HG03060 (cell line): ENCODE measurements at regions not wholly inside any gene's neighbourhood (a gene's known extent, or its start where the extent isn't known, plus 50 kb on each side); places are given as distances from the start of the nearest gene placed in this dataset.

Experiments
- ATAC-seq: cut with Tn5 transposase; IDR thresholded peaks from one replicate; pipeline ENCODE4 v1.9.1; 2021; ENCODE audit warnings: low read depth, moderate number of reproducible peaks; ENCODE audit not compliant: unreplicated experiment

DNA sequence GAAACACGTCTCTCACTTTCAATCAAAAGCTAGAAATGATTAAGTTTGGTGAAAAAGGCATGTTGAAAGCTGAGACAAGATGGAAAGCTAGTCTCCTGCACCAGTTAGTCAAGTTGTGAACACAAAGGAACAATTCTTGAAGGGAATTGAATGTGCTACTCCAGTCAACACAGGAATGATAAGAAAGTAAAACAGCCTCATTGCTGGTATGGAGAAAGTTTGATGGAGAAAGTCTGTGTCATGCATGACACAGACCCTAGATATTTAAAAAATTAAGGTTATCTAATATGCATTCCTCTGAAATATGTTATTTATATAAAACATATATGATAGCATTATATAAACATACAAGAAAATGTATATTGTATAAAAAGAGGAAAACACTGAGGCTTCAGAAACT, 699.4 kb upstream of the FZD8 start:
- ATAC-seq, result no peak

DNA sequence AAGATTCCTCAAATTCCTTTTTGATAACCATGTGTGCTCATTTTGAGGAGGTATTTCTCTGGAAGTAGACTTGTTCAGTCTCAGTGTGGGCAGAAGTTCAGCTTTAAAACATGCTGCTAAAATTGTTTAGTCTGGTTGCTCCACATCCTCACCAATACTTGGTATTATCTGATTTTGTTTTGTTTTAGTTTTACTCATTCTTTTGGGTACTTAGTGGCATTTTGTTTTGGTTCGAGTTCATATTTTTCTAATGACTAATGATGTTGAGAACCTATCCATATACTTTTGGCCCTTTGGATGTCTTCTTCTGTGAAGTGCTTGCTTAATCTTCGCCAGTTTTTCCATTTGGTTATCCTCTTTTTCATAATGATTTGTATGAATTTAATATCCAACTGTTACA, 694.2 kb upstream of the FZD8 start:
- no peak for ATAC-seq

DNA sequence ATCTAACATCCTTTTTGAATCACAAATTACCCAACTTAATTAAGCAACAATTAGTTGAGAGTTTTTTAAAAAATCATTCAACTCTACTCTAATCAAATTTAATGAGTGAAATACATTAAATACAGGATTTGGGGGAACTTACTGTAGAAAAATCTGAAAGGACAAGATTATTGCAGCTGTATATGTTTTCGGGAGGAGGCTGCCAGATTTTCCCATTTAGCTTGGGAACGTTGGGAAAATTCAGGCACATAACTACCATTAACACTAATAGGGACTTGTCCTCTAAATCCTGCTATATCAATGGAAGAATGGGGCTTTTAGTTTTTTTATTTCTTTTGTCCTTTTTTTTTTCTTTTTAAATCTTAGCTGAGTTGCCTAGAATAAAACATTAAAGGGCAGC, 691.4 kb upstream of the FZD8 start:
- no peak for ATAC-seq

DNA sequence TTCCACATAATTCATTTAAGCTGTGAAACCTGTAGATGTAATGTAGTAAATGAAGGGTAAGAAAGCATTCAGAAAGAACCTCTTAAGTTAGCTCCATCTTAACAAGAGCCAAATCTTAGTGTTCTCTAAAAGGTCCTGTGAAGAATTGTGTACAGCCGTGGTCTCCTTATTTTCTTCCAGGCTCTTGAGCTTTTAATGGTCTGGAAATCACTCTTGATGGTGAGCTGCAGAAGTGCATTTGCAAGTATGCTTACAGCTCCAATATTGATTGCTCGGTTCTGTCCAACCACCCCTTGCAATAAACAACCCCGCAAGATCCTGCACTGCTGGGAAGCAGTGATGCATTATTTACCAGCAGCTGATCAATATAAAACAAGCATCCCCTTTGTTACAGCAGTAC, 690.8 kb upstream of the FZD8 start:
- ATAC-seq, result no peak

DNA sequence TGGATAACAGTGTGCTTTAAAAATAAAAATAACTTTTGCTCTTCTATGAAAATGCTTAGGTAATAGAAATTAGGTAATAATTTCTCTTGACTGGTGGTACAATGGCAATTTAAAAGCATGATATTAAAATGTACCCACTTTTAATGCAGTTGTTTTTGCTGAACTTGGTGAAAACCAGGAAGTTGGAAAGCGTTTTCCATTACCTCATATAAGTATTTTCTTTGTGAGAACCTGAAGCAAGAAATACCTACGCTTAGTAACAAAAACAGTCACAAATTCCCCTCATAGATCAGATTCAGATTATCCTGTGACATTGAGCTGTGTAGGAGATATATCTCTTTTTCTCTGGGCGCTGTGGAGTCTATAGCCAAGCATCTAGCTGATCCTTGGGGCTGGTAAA, 689.0 kb upstream of the FZD8 start:
- ATAC-seq, result no peak

DNA sequence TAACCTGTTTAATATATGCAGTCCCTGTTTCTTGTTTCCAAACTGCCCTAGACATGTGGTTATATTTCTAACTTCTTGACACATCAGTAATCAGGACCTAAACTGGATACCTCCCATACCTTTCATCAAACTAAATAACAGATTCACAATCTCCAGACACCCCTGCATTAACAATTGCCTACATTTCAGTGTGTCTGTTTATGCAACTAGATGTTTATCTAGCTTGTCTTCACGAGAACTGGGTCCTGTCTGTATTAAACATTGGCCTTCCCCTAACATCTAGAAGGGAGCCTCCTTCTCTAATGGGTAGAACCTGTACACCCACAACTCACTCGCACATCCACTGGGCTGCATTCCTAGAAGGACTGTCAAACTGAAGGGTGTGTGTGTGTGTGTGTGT, 683.7 kb upstream of the FZD8 start:
- no peak for ATAC-seq

DNA sequence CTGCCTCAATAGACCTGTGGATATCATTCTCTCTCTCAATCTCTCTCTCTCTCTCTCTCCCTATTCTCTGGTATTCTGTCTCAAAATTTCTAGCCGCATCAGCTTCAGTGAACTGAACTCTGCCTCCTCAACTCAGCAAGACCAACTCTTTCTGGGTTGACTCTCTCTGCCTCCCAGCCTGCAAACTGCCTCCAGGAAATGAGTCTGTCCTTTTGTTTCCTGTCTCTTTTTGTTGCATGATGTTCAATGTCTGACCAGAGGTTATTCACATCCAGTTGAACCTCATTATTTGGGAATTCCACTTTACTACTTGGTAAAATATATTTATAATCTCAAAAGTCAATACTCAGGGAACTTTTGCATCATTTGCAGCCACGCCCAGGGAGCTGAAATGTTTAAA, 682.7 kb upstream of the FZD8 start:
- ATAC-seq, result no peak

DNA sequence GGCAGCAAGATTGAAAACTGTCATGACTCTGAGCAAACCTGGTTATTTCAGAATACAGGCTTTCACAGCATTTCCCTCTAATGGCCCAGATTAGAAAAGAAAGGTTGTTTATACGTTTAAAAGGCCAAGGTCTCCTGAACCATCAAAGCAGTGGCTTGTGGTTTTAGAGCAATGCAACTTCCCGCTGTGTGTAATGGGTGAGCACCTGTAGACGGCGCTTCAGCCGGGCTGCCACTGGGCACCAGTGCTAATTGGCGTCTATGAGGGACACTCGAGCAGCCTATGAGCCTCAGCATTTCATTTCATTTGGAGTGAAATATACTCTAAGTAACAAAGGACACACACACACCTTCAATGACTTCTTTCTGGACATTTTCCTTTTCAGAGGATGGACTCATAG, 671.0 kb upstream of the FZD8 start:
- ATAC-seq, result no peak

DNA sequence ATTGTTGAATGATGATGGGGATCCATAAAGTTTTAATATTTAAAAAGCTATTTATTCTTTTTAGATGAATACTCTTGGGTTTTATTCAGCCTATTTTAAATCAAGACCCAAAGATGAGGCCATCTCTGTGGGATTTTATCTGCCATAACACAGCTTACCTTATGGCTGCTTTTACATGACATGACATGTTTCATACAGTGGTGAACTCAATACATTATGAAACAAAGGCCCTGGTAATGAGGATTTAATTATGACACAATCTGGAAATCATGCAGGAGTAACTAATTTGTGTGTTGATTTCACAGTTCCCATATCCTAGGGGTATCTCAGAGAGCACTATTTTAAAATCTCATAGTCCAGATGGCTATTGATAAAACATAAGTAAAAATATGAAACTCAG, 661.8 kb upstream of the FZD8 start:
- no peak for ATAC-seq

DNA sequence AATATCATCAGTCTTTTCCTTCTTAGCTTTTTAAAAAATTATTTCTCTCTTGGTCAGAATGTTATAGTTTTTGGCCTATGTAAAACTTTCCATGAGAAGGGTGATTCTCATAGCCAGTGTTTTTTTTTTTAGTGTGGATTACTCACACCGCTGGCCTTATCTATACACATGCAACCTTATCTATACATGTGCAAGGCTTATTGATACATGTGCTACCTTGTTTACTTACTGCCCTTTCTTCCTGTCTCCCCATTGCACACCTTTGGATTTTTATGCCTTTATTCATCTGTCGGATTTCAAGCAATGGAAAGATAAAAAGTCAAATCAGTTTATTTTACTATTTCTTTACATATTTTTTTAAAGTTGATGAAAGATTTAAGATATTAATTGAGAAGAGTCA, 660.0 kb upstream of the FZD8 start:
- ATAC-seq, result no peak

DNA sequence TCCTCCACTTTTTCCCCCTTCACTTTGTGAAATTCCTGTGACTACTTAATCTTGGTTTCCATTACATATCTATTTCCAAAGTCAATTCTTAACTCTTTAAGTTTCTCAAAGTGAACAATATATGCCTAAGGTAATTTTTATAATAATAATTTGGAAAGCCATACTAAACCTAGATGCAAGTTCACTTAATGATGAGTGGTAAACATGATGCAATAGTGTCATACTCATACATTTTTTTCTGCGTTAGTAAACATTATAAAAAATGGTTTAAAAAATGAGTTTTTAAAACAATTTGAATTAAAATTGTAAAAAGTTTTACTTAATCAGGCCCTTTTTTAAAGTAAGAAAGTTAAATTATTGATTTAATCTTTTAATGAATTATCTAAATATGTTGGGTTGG, 659.4 kb upstream of the FZD8 start:
- no peak for ATAC-seq

DNA sequence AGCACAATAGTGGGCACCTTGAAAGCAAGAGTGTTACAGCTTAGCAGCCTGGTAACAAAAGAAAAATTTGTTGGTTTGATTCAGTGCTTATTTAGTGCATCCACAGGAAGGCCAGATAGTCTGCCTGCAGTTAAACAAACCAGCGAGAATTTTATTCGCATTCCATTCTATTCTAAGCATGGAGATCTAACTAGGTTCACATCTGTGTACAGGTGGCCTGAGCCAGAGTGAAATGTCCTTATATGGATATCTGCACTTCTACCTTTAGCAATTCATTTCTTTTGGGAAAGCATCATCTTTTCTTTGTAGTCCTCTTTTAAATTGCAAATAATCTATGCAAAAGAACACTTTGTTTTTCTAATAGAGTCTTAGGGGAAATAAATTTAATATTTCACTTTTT, 659.0 kb upstream of the FZD8 start:
- ATAC-seq, result no peak

DNA sequence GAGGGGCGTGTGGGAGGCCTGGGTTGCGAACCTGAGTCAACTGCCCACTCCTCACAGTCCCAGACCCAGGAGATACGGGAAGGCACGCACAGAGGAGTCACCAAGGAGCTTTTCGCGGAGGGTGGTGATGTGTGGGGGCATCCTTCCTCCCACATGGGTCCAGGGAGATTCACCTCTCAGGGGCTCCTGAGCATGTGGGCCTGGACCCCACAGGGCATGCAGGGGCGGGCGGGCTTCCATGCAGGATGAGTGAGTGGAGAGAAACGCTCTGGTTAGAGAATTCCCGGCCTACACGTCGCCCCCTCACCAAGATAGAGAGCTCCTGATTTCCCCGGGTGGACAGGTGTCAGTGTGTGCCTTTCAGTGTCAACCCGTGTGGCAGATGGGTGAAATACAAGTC, 641.7 kb upstream of the FZD8 start:
- ATAC-seq, result no peak

DNA sequence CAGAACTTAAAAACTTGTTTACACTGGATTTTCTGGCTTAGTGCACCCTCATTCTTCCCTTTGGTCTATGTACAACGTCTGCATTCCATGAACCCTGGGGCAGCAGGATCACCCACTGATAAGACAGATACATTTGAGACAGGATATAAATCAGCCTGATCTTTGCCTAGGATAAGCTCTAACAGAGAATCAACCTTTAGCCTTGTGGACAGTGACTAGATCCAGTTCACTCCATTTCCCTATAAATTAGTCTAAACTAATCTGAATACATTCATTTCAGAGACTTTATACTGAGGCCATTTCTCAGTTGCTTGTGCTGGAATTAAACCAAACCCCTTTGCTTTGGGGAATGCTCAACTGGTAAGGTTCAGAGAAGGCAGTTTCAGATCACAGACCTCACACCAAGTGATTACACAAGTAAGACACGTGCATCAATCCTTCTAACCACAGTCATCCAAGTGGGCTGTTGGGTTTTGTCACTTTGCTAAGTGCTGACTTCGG, 639.8 kb upstream of the FZD8 start:
- no peak for ATAC-seq

DNA sequence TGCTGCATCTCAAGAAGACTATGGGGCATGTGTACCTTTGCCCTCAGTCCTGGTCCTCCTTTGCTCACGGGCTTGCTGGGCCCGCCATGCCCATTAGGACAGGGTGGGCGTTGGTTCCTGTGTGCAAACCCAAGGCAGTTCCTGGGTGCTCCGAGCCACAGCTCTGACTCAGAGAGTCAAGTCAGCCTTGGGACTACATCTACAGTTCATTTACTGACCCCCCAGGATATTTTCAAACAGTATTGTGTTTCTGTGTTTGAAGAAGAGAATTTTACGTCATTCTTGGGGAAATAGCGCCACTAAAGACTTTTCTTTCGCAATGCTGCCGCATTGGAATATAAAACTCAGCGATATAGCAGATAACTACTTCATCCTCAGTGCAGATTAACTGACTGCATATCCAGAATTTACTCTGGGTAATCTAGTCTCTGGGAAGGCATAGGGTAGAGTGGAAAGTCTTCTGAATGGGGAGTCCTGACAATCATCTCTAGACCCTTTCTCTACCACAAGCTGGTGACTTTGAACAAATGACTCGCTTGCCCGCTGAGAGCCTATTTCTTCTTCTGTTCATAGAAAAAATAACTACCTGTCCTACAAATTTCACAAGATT, 638.9 kb upstream of the FZD8 start:
- no peak for ATAC-seq

DNA sequence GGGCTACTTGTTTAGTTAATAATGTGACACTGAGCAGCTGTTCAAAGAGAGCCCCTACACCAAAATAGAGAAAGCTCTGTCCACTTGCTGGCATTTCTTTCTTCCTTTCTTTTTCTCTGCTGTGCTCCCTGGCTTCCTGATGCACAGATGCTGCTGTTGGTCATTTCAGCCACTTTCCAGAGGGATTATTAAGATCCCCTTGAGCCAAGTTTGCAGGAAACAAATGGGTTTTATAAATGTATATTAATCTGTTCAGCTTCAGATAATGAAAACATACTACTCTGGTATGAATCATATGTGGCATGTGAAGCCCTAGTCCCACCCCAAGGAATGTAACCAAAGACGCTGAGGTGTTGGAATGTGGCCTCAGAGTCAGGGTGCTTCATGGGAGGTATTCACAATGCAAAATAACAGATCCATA, 638.2 kb upstream of the FZD8 start:
- no peak for ATAC-seq

DNA sequence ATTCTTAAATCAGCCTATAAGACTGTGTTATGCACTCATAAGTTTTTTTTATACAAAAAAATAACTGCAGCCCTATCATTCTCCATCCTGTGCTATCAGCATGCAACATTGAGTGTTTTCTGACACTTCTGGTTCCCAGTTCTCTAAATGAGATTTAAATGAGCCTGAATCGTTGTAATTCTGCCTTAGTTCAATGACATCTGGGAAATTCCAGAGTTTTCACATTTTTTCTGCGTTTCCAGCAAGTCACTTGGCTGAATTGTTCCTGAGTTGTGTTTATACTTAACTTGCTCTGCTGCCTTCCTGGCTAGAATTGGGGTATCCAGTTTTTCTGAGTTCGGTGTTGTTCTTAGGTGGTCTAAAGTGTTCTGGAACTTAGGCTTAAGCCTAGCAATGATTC, 636.1 kb upstream of the FZD8 start:
- no peak for ATAC-seq

DNA sequence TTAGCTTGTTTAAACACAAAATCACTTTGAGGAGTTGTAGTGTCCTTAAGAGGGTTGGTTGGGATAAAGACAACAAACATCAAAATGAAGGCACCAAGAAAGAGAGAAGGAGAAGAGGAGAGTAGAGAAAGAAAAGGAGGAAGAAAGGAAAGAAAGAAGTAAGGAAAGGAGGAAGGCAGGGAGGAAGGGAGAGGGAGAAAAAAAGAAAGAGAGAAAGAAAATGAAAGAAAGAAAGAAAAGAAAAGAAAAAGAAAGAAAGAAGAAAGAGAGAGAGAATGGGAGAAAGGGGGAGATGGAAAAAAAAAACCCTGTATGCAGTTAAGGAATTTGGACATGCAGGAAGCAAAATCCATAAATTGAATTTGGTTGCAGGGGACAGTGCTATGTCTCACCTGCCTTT, 635.4 kb upstream of the FZD8 start:
- no peak for ATAC-seq

DNA sequence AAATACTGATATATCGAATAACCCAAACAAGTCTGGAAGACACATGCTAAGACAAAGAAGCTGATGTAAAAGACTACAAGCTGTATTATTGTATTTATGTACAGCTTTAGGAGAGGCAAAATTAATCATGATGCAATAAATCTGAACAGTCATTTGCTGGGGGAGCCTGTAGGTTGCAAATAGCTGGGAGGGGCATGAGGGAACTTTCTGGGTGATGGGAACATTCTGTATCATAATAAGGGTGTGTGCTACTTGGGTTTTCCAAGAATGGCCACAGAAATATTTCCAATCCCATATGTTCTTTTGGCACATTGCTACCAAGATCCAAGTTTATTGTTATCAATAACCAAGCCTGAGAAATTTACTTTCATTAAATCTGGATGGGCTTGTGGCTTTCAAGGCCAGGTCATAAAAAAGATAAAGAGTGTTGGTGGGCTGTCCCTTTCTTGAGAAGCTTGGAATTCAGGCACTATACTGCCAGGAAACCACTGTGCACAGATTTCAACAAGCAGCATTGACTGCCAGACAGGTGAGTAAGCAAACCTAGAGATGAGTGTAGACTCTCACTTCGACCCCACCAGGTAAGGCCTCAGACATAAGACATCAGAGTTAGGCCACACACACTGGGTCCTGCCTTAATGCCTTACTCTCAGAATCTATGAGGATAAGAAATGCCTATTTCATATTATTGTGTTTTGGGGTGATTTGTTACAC, 629.7 kb upstream of the FZD8 start:
- no peak for ATAC-seq

DNA sequence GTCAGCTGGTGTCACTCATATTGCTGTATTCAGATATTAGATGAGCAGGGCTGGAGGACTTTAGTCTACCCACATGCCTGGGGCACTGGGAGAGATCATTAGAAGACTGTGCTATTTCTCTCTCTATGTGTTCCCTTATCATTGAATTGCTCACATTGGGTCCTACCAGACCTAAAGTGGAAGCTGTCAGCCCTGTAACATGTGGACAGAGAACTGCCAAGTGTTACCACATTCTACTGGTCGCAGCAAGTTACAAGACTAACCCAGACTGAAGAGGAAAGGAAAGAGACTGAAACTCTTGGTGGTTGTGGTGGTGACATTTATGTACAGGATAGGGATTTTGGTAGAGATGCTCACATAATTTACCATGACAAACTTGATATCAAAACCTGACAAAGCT, 627.1 kb upstream of the FZD8 start:
- no peak for ATAC-seq

DNA sequence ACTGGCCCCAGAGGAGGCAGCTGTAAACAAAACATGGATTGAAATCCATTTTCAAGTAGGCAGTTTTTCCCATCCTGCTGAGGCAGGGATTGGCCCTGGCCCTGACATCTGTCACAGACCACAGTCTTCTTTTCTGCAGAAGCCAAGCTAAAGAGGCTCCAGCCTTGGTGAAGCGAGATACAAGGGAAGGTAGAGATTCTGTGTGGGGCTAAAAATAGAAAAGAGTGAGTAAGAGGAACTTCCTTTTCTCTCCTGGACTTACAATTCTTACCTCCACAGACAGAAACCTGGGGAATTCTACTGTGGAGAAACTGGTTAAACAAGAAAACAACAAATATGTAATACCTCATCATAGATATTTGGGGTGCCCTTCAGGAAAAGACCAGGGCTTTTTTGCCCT, 624.8 kb upstream of the FZD8 start:
- no peak for ATAC-seq

DNA sequence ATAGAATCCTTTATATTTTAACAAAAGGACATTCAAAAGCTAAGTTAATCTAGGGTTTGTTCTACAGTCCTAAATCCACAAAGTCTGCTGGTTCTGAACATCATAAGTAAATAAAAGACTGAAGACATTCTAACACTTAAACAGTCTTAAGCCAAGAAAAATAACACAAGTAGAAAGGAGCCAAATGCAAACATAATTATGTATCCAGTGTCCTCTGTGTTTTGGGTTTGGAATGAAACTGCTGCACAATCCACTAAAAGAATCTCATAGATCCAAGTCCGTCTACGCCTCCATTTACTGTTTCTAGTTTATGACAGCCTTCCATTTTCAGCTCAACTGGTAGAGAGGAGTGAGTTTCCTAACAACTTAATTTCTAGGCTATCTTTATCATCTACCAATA, 623.6 kb upstream of the FZD8 start:
- no peak for ATAC-seq

DNA sequence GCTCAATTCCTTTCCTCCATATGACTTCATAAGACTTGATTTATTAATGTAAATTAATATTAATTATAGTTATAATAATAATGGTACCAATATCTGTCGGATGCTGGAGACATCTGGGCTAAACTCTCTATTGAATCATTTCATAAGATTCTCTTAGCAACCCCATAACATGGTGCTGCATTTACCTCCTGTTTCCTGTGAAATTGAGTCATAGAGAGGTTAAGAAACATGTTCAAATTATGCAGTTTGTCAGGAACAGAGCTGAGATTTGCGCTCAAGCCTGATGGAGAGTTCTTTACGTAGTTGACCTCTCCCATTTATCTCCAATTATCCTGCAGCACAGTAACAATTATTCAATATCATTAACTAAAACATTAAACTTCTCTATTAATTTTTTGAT, 621.8 kb upstream of the FZD8 start:
- no peak for ATAC-seq
